ENCODE measurements at regions not wholly inside any gene's neighbourhood (a gene's known extent, or its start where the extent isn't known, plus 50 kb on each side); places are given as distances from the start of the nearest gene placed in this dataset.

- no peak for TF ChIP-seq ZNF687 (IDR thresholded peaks at IDR 0.05)
- no peak for TF ChIP-seq CEBPZ (IDR thresholded peaks at IDR 0.05; ENCODE audit: low read depth, low read length)
- no peak for TF ChIP-seq USF2 (IDR thresholded peaks at IDR 0.05; ENCODE audit: borderline replicate concordance, low read depth, low read length)
- TF ChIP-seq RELB (IDR thresholded peaks at IDR 0.05; ENCODE audit: low read depth), result no peak
- no peak for TF ChIP-seq CHD2 (IDR thresholded peaks at IDR 0.05; ENCODE audit: borderline replicate concordance, low read depth, low read length)
- no peak for TF ChIP-seq TCF7 (IDR thresholded peaks at IDR 0.05; ENCODE audit: borderline replicate concordance)
- no peak for TF ChIP-seq YY1 (IDR thresholded peaks at IDR 0.05; ENCODE audit: low read depth, low read length)
- no peak for TF ChIP-seq RCOR1 (conservative IDR thresholded peaks at IDR 0.05; ENCODE audit: low read depth, low read length)
- no peak for TF ChIP-seq MTA2 (IDR thresholded peaks at IDR 0.05; ENCODE audit: low read depth)
- no peak for TF ChIP-seq YBX1 (IDR thresholded peaks at IDR 0.05)
These were observed 716.6 kb downstream of the OTOL1 start (continued) for GRCh38 chr3:162213196-162213595.
